ENCODE measurements at regions not wholly inside any gene's neighbourhood (a gene's known extent, or its start where the extent isn't known, plus 50 kb on each side); places are given as distances from the start of the nearest gene placed in this dataset.

GRCh38 chr5:135243556-135244285, 155.3 kb downstream of the MACROH2A1 start:
- ChIA-PET POLR2A (no interaction called here), CTCF (no interaction called here)
- H3K36me3 Mint-ChIP-seq (ENCODE audit: low read depth): no peaks in the 10 kb centered on the region
- H3K9me3 Mint-ChIP-seq: no peaks in the 10 kb centered on the region
- no peak overlapping the region for H3K27ac Mint-ChIP-seq
- no peak overlapping the region for H3K4me3 Mint-ChIP-seq
- DNase-seq: no peak
- H3K4me1 Mint-ChIP-seq: peaks cover 4% of the 10 kb centered on the region
- no peaks in the 10 kb centered on the region for H3K27me3 Mint-ChIP-seq

GRCh38 chr5:135242866-135243555, 156.0 kb downstream of the MACROH2A1 start:
- no peak overlapping the region for H3K27ac Mint-ChIP-seq
- ChIA-PET POLR2A (no interaction called here), CTCF (no interaction called here)
- no peak for DNase-seq
- no peak overlapping the region for H3K4me3 Mint-ChIP-seq
- H3K4me1 Mint-ChIP-seq: peaks cover 2% of the 10 kb centered on the region
- H3K9me3 Mint-ChIP-seq: no peaks in the 10 kb centered on the region
- H3K36me3 Mint-ChIP-seq (ENCODE audit: low read depth): no peaks in the 10 kb centered on the region
- no peaks in the 10 kb centered on the region for H3K27me3 Mint-ChIP-seq

GRCh38 chr5:135242021-135242865, 156.8 kb downstream of the MACROH2A1 start:
- no peak overlapping the region for H3K27ac Mint-ChIP-seq

GRCh38 chr5:135241536-135241935, 157.5 kb downstream of the MACROH2A1 start:
- no peaks in the 10 kb centered on the region for H3K9me3 Mint-ChIP-seq
- H3K27me3 Mint-ChIP-seq: no peaks in the 10 kb centered on the region
- peak; percentile 6 for DNase-seq
- no peaks in the 10 kb centered on the region for H3K36me3 Mint-ChIP-seq (ENCODE audit: low read depth)
- no peak overlapping the region for H3K4me3 Mint-ChIP-seq
- H3K4me1 Mint-ChIP-seq: peaks cover 2% of the 10 kb centered on the region
- ChIA-PET POLR2A (no interaction called here), CTCF (interaction anchor here (0.6 to 0.8 kb wide), 2 partner anchors 216 to 338 kb away, joined by 3 read pairs; no protein-coding TSS in a partner anchor)
- H3K27ac Mint-ChIP-seq: no peak overlapping the region

More at GRCh38 chr5:135242021-135242865, 156.8 kb downstream of the MACROH2A1 start:
- no peaks in the 10 kb centered on the region for H3K9me3 Mint-ChIP-seq
- peak; percentile 9 for DNase-seq
- no peaks in the 10 kb centered on the region for H3K36me3 Mint-ChIP-seq (ENCODE audit: low read depth)
- H3K4me1 Mint-ChIP-seq: peaks cover 2% of the 10 kb centered on the region
- H3K4me3 Mint-ChIP-seq: no peak overlapping the region
- ChIA-PET CTCF (no interaction called here), POLR2A (no interaction called here)
- no peaks in the 10 kb centered on the region for H3K27me3 Mint-ChIP-seq

GRCh38 chr5:135240781-135241360, 158.2 kb downstream of the MACROH2A1 start:
- ChIA-PET CTCF (interaction anchor here (0.8 kb wide), 1 partner anchor 217 kb away, joined by 3 read pairs; no protein-coding TSS in a partner anchor), POLR2A (no interaction called here)
- no peak for DNase-seq
- Mint-ChIP-seq H3K27me3 (peaks cover 2% of the 10 kb centered on the region), H3K36me3 (ENCODE audit: low read depth) (no peaks in the 10 kb centered on the region), H3K4me1 (peaks cover 2% of the 10 kb centered on the region), H3K4me3 (no peak overlapping the region), H3K27ac (no peak overlapping the region), H3K9me3 (no peaks in the 10 kb centered on the region)

GRCh38 chr5:135240283-135240633, 158.8 kb downstream of the MACROH2A1 start:
- Mint-ChIP-seq H3K36me3 (ENCODE audit: low read depth) (no peaks in the 10 kb centered on the region), H3K4me1 (no peaks in the 10 kb centered on the region), H3K4me3 (no peak overlapping the region), H3K9me3 (no peaks in the 10 kb centered on the region), H3K27ac (no peak overlapping the region), H3K27me3 (peaks cover 4% of the 10 kb centered on the region)
- DNase-seq: peak; percentile 3
- CTCF ChIA-PET: no interaction called here
- POLR2A ChIA-PET: no interaction called here

- POLR2A ChIA-PET: no interaction called here
- Mint-ChIP-seq H3K4me1 (no peaks in the 10 kb centered on the region), H3K27me3 (peaks cover 7% of the 10 kb centered on the region), H3K9me3 (no peaks in the 10 kb centered on the region), H3K4me3 (no peak overlapping the region), H3K27ac (no peak overlapping the region), H3K36me3 (ENCODE audit: low read depth) (no peaks in the 10 kb centered on the region)
- CTCF ChIA-PET: no interaction called here
- peak; percentile 13 for DNase-seq
Observed at GRCh38 chr5:135239453-135240282, 159.4 kb downstream of the MACROH2A1 start.

- no peaks in the 10 kb centered on the region for H3K4me1 Mint-ChIP-seq
- DNase-seq: no peak
- H3K9me3 Mint-ChIP-seq: no peaks in the 10 kb centered on the region
- no peaks in the 10 kb centered on the region for H3K36me3 Mint-ChIP-seq (ENCODE audit: low read depth)
- ChIA-PET POLR2A (no interaction called here), CTCF (no interaction called here)
- no peak overlapping the region for H3K27ac Mint-ChIP-seq
- no peak overlapping the region for H3K4me3 Mint-ChIP-seq
- peaks cover 7% of the 10 kb centered on the region for H3K27me3 Mint-ChIP-seq
Observed at GRCh38 chr5:135238622-135239452, 160.2 kb downstream of the MACROH2A1 start.

GRCh38 chr5:135237748-135238103, 161.3 kb downstream of the MACROH2A1 start:
- ChIA-PET POLR2A (no interaction called here), CTCF (no interaction called here)
- Mint-ChIP-seq H3K27me3 (peaks cover 7% of the 10 kb centered on the region), H3K27ac (no peak overlapping the region), H3K4me3 (no peak overlapping the region), H3K4me1 (no peaks in the 10 kb centered on the region), H3K36me3 (ENCODE audit: low read depth) (no peaks in the 10 kb centered on the region), H3K9me3 (no peaks in the 10 kb centered on the region)
- peak; percentile 4 for DNase-seq

GRCh38 chr5:135236908-135237747, 161.9 kb downstream of the MACROH2A1 start:
- DNase-seq: peak; percentile 14
- Mint-ChIP-seq H3K4me1 (no peaks in the 10 kb centered on the region), H3K27ac (no peak overlapping the region), H3K9me3 (no peaks in the 10 kb centered on the region), H3K36me3 (ENCODE audit: low read depth) (no peaks in the 10 kb centered on the region), H3K27me3 (peaks cover 7% of the 10 kb centered on the region), H3K4me3 (no peak overlapping the region)
- ChIA-PET CTCF (no interaction called here), POLR2A (no interaction called here)

GRCh38 chr5:135236228-135236907, 162.7 kb downstream of the MACROH2A1 start:
- H3K4me3 Mint-ChIP-seq: no peak overlapping the region

More at GRCh38 chr5:135236228-135236907, 162.7 kb downstream of the MACROH2A1 start:
- peaks cover 7% of the 10 kb centered on the region for H3K27me3 Mint-ChIP-seq
- POLR2A ChIA-PET: no interaction called here
- DNase-seq: no peak
- no peak overlapping the region for H3K27ac Mint-ChIP-seq
- CTCF ChIA-PET: no interaction called here
- H3K36me3 Mint-ChIP-seq (ENCODE audit: low read depth): no peaks in the 10 kb centered on the region
- H3K9me3 Mint-ChIP-seq: no peaks in the 10 kb centered on the region
- H3K4me1 Mint-ChIP-seq: no peaks in the 10 kb centered on the region

Measured in activated CD4-positive, alpha-beta memory T cell treated with anti-CD3 and anti-CD28 coated beads, Interleukin-2, amount 10 ng/mL, durations not matched to agents 7 days and 5 days (primary cell).